GM12864 (cell line): ENCODE measurements at regions not wholly inside any gene's neighbourhood (a gene's known extent, or its start where the extent isn't known, plus 50 kb on each side); places are given as distances from the start of the nearest gene placed in this dataset.

ENCODE experiments used
- DNase-seq: peaks from one replicate; pipeline ENCODE4 v3.0.0-alpha.2; 2011; ENCODE audit warnings: low read depth
- H3K4me3 ChIP-seq: 2 replicates; pipeline ENCODE4 v1.5.1; 2011; ENCODE audit warnings: mild to moderate bottlenecking, low read depth, low read length, control low read depth
- CTCF ChIP-seq: IDR thresholded peaks from 2 replicates; pipeline ENCODE4 v1.5.1; 2011; ENCODE audit warnings: low read depth, mild to moderate bottlenecking, moderate library complexity, low read length, control low read depth, inconsistent platforms; ENCODE audit errors: missing control alignments

- DNase-seq, result no peak
Measured at GRCh38 chr13:30113983-30114570, 193.3 kb downstream of the KATNAL1 start.

GRCh38 chr13:30113551-30113950 is 193.8 kb downstream of the KATNAL1 start:
- no peak for DNase-seq
- no peak overlapping the region for H3K4me3 ChIP-seq
- TF ChIP-seq CTCF, result no peak

More at GRCh38 chr13:30113983-30114570, 193.3 kb downstream of the KATNAL1 start:
- no peak for TF ChIP-seq CTCF
- H3K4me3 ChIP-seq, result peak overlapping the region; percentile 70; the same call in 1 of the 2 replicates

DNA sequence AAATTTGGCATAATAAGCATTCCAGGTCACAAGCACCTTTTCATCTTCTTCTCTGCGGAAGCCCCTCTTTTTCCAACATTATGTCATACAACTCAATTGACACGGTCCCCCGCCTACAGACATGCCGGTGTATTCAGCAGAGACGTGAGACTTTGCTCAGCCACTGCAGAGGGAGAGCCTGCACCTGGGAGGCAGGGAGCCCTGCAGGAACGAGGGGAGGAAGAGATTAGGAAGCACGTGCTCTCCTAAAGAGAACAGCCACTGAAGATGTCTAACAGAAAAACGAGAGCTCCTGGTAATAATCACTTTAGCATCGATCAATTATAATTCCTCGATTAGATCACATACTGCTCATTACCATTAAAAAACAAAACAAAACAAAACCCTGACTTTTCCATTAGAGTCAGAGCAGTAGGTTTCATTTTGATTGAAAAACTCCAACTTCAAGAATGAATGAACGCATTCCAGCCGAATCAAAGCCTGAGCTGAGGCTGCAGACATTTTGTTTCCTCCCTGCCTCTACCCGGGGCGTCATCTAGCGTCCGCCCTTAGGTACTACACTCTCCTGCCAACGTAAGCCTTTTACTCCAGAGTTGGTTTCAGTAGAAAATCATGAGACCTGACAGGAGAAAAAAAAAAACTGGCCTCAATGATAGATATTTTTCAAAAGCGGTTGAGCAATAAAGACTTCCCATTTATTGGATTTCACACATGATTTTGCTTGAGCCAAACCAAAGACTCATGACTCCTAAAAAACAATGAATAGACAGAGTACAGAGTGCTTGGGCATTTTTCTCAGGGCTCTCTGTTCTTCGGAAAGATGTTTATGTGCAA is 194.5 kb downstream of the KATNAL1 start:
- TF ChIP-seq CTCF, result peak; percentile 99
- DNase-seq, result peak; percentile 40
- peak overlapping the region; percentile 22; the same call in 1 of the 2 replicates for H3K4me3 ChIP-seq

DNA sequence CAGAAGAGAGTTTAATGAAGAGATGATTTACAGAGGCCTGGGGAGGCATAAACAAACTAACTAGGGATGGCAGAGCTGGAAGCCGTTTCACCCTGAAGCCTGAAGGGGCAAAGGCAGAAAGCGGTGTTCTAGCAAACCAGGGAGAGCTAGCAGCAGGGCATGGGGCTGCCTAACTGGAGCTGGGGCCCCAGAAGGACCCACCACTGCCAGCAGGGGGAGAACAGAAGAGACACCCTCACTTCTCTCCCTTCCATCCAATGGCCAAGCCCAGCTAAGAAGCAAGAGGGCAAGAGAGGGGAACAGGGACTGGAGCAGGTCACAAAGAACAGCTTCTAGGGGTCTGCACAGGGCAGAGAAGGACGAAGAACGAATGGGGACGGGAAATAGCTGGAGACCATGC is 195.5 kb downstream of the KATNAL1 start:
- peak; percentile 46 for TF ChIP-seq CTCF
- H3K4me3 ChIP-seq, result no peak overlapping the region
- no peak for DNase-seq

- no peak for DNase-seq
- TF ChIP-seq CTCF, result no peak
- H3K4me3 ChIP-seq, result no peak overlapping the region
Measured at GRCh38 chr13:30110301-30111070, 196.9 kb downstream of the KATNAL1 start.

DNA sequence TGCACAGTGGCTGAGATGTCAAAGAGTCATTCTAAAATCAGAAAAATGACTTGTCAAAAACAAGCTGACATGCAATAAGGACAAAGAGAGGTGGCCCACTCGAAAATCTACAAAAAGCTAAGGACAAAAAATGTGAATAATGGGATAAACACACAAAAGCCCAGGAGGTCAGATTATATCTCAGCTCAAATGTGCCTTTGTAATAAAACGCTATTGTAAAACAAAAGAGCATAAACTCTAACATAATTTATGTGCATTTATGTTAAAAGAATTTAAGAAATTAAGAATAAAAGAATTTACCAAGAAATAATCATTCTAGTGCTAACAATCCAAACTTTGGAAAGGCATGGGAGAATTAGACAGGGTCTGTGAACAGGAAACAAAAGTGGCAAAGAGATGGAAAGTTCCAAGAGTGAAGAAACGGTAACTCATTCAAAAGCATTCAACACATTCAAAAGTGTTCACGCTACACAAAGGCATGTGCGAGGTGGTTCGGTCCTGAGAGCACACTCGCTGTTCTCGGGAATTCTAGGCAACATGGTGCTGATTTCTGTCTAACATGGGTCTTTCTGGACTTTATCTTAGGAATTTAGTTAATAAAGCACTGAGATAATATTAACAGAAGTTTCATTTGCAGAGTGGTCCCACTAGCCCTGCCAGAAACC is 197.7 kb downstream of the KATNAL1 start:
- no peak overlapping the region for H3K4me3 ChIP-seq
- no peak for TF ChIP-seq CTCF
- DNase-seq, result no peak
